ENCODE measurements at regions not wholly inside any gene's neighbourhood (a gene's known extent, or its start where the extent isn't known, plus 50 kb on each side); places are given as distances from the start of the nearest gene placed in this dataset.

GRCh38 chr6:6851059-6851948, 256.5 kb upstream of the RREB1 start (continued):
- TF ChIP-seq ZNF274 (IDR thresholded peaks at IDR 0.05; ENCODE audit: borderline replicate concordance, low read depth, low read length) = no peak
- no peak for TF ChIP-seq STAT6 (CRISPR knock-in tag; IDR thresholded peaks at IDR 0.05)
- TF ChIP-seq BRCA1 (IDR thresholded peaks at IDR 0.05) = no peak
- no peak for TF ChIP-seq BRCA1 (CRISPR knock-in tag; IDR thresholded peaks at IDR 0.05)
- no peak for TF ChIP-seq PATZ1 (CRISPR knock-in tag; IDR thresholded peaks at IDR 0.05; ENCODE audit: borderline replicate concordance)
- no peak for TF ChIP-seq TAF15 (IDR thresholded peaks at IDR 0.05; ENCODE audit: low read depth, low read length)
- TF ChIP-seq ZFP30 (CRISPR knock-in tag; IDR thresholded peaks at IDR 0.05; ENCODE audit: borderline replicate concordance) = no peak
- TF ChIP-seq TFAP4 (CRISPR knock-in tag; IDR thresholded peaks at IDR 0.05; ENCODE audit: borderline replicate concordance) = peak; percentile 97
- 0 out of 2 replicates have a peak, but pooled peaks have one; percentile 38 for TF ChIP-seq ZNF197 (CRISPR knock-in tag; IDR thresholded peaks at IDR 0.05; ENCODE audit: low read depth)
- no peak for TF ChIP-seq ARID2 (IDR thresholded peaks at IDR 0.05)
- no peak for TF ChIP-seq ATF1 (CRISPR knock-in tag; IDR thresholded peaks at IDR 0.05)
- peak; percentile 44 for TF ChIP-seq ATF1 (tag; IDR thresholded peaks at IDR 0.05)
- TF ChIP-seq E2F4 (CRISPR knock-in tag; IDR thresholded peaks at IDR 0.05; ENCODE audit: low read depth) = no peak
- TF ChIP-seq UBTF (IDR thresholded peaks at IDR 0.05; ENCODE audit: borderline replicate concordance in 1 of 2, low read depth in 2 of 2, low read length in 2 of 2) = no peak
- no peak for TF ChIP-seq PHTF2 (CRISPR knock-in tag; IDR thresholded peaks at IDR 0.05)
- TF ChIP-seq MTA3 (IDR thresholded peaks at IDR 0.05; ENCODE audit: borderline replicate concordance) = no peak
- TF ChIP-seq ZNF121 (CRISPR knock-in tag; conservative IDR thresholded peaks at IDR 0.05) = no peak
- no peak for TF ChIP-seq PCBP1 (IDR thresholded peaks at IDR 0.05; ENCODE audit: low read depth, low read length, poor library complexity, severe bottlenecking)

Data from K562 (cell line).